Peyer's patch (tissue), 4 donors: ENCODE measurements at regions not wholly inside any gene's neighbourhood (a gene's known extent, or its start where the extent isn't known, plus 50 kb on each side); places are given as distances from the start of the nearest gene placed in this dataset.

Source experiments
- POLR2A ChIP-seq, 2 donors: fragments of 450-650 bp; IDR thresholded peaks; one replicate each; pipeline ENCODE4 v1.5.1; 2017; ENCODE audit warnings: antibody characterized with exemption in 2 of 2, mild to moderate bottlenecking in 2 of 2, moderate library complexity in 2 of 2
- TF ChIP-seq, protein P1 (sequence below), 6 experiments: fragments of 450-650 bp in 4 of 6; fragments of 200-600 bp in 2 of 6; sonication (generic) in 1 of 6; IDR thresholded peaks; one replicate each; pipeline ENCODE4 v1.5.1; 2017 to 2019; ENCODE audit warnings: antibody characterized with exemption in 6 of 6, mild to moderate bottlenecking in 3 of 6, moderate library complexity in 1 of 6

- TF ChIP-seq, protein P1, sequence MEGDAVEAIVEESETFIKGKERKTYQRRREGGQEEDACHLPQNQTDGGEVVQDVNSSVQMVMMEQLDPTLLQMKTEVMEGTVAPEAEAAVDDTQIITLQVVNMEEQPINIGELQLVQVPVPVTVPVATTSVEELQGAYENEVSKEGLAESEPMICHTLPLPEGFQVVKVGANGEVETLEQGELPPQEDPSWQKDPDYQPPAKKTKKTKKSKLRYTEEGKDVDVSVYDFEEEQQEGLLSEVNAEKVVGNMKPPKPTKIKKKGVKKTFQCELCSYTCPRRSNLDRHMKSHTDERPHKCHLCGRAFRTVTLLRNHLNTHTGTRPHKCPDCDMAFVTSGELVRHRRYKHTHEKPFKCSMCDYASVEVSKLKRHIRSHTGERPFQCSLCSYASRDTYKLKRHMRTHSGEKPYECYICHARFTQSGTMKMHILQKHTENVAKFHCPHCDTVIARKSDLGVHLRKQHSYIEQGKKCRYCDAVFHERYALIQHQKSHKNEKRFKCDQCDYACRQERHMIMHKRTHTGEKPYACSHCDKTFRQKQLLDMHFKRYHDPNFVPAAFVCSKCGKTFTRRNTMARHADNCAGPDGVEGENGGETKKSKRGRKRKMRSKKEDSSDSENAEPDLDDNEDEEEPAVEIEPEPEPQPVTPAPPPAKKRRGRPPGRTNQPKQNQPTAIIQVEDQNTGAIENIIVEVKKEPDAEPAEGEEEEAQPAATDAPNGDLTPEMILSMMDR (IDR thresholded peaks at IDR 0.05) = no peak
- no peak for TF ChIP-seq POLR2A (IDR thresholded peaks at IDR 0.05)
These were observed 90.9 kb upstream of the GRAMD1B start for GRCh38 chr11:123338997-123339752.
